WTC11 (cell line): ENCODE measurements at regions not wholly inside any gene's neighbourhood (a gene's known extent, or its start where the extent isn't known, plus 50 kb on each side); places are given as distances from the start of the nearest gene placed in this dataset.

Experiments used
- CTCF ChIP-seq: fragments of 200-600 bp; IDR thresholded peaks from 2 replicates; pipeline ENCODE4 v1.8.0; 2022; ENCODE audit warnings: antibody characterized with exemption
- HMGXB4 ChIP-seq: sonication (generic); formaldehyde crosslinking; IDR thresholded peaks from 2 replicates; pipeline ENCODE4 v1.8.1; 2023; ENCODE audit warnings: mild to moderate bottlenecking, moderate library complexity, missing genetic modification reagents
- MAX ChIP-seq: sonication (generic); formaldehyde crosslinking; IDR thresholded peaks from 2 replicates; pipeline ENCODE4 v1.8.0; 2022; ENCODE audit warnings: mild to moderate bottlenecking, missing genetic modification reagents
- SP1 ChIP-seq: sonication (generic); formaldehyde crosslinking; conservative IDR thresholded peaks from 2 replicates; pipeline ENCODE4 v1.8.1; 2022; ENCODE audit warnings: missing genetic modification reagents
- STAT6 ChIP-seq: sonication (generic); formaldehyde crosslinking; conservative IDR thresholded peaks from 2 replicates; pipeline ENCODE4 v1.8.1; 2023; ENCODE audit warnings: mild to moderate bottlenecking, low read depth, missing genetic modification reagents, moderate library complexity
- TCF7 ChIP-seq: sonication (generic); formaldehyde crosslinking; IDR thresholded peaks from 2 replicates; pipeline ENCODE4 v1.8.0; 2022; ENCODE audit warnings: mild to moderate bottlenecking, low read depth, missing genetic modification reagents, moderate library complexity
- TEAD1 ChIP-seq: sonication (generic); formaldehyde crosslinking; IDR thresholded peaks from 2 replicates; pipeline ENCODE4 v1.8.0; 2022; ENCODE audit warnings: mild to moderate bottlenecking, missing genetic modification reagents

- no peak for TF ChIP-seq CTCF
- no peak for TF ChIP-seq HMGXB4
- no peak for TF ChIP-seq TCF7
- TF ChIP-seq TEAD1 (CRISPR knock-in tag) = no peak
- no peak for TF ChIP-seq MAX (CRISPR knock-in tag)
- TF ChIP-seq SP1 (CRISPR knock-in tag) = no peak
- no peak for TF ChIP-seq STAT6
Observed at GRCh38 chr18:79585395-79586370, 93.9 kb upstream of the CTDP1 start.
